HL-60 (cell line): ENCODE measurements at regions not wholly inside any gene's neighbourhood (a gene's known extent, or its start where the extent isn't known, plus 50 kb on each side); places are given as distances from the start of the nearest gene placed in this dataset.

Experiments
- GABPA ChIP-seq: IDR thresholded peaks from 2 replicates; pipeline ENCODE4 v1.6.1; 2012; ENCODE audit warnings: low read depth
- POLR2AphosphoS5 ChIP-seq: IDR thresholded peaks from 2 replicates; pipeline ENCODE4 v1.6.1; 2012; ENCODE audit warnings: low read depth
- TF ChIP-seq, protein P1 (sequence below): IDR thresholded peaks from one replicate; pipeline ENCODE4 v1.5.1; 2011; ENCODE audit warnings: low read length, control low read depth, inconsistent platforms; ENCODE audit not compliant: insufficient read depth
- TF ChIP-seq, protein P2 (sequence below): IDR thresholded peaks from 2 replicates; pipeline ENCODE4 v1.6.1; 2012; ENCODE audit warnings: low read depth; ENCODE audit not compliant: insufficient replicate concordance

DNA sequence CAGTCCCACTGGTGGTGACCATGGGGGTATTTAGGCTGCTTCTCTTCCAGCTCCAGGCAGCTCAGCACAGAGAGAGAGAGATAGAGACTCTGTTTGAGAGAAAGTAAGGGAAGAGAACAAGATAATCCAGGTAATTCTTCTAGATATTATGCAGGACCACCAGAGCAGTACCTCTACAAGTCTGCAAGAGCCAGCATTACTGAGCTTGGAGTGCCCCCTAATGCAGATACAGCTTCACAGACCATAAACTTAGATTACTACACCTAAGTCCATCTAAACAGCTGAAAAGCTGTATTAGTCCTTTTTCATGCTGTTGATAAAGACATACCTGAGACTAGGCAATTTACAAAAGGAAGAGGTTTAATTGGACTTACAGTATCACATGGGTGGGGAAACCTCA, 570.3 kb downstream of the LRRIQ3 start:
- TF ChIP-seq, protein P1, sequence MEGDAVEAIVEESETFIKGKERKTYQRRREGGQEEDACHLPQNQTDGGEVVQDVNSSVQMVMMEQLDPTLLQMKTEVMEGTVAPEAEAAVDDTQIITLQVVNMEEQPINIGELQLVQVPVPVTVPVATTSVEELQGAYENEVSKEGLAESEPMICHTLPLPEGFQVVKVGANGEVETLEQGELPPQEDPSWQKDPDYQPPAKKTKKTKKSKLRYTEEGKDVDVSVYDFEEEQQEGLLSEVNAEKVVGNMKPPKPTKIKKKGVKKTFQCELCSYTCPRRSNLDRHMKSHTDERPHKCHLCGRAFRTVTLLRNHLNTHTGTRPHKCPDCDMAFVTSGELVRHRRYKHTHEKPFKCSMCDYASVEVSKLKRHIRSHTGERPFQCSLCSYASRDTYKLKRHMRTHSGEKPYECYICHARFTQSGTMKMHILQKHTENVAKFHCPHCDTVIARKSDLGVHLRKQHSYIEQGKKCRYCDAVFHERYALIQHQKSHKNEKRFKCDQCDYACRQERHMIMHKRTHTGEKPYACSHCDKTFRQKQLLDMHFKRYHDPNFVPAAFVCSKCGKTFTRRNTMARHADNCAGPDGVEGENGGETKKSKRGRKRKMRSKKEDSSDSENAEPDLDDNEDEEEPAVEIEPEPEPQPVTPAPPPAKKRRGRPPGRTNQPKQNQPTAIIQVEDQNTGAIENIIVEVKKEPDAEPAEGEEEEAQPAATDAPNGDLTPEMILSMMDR = no peak
- TF ChIP-seq POLR2AphosphoS5 = no peak
- TF ChIP-seq GABPA = no peak
- TF ChIP-seq, protein P2, sequence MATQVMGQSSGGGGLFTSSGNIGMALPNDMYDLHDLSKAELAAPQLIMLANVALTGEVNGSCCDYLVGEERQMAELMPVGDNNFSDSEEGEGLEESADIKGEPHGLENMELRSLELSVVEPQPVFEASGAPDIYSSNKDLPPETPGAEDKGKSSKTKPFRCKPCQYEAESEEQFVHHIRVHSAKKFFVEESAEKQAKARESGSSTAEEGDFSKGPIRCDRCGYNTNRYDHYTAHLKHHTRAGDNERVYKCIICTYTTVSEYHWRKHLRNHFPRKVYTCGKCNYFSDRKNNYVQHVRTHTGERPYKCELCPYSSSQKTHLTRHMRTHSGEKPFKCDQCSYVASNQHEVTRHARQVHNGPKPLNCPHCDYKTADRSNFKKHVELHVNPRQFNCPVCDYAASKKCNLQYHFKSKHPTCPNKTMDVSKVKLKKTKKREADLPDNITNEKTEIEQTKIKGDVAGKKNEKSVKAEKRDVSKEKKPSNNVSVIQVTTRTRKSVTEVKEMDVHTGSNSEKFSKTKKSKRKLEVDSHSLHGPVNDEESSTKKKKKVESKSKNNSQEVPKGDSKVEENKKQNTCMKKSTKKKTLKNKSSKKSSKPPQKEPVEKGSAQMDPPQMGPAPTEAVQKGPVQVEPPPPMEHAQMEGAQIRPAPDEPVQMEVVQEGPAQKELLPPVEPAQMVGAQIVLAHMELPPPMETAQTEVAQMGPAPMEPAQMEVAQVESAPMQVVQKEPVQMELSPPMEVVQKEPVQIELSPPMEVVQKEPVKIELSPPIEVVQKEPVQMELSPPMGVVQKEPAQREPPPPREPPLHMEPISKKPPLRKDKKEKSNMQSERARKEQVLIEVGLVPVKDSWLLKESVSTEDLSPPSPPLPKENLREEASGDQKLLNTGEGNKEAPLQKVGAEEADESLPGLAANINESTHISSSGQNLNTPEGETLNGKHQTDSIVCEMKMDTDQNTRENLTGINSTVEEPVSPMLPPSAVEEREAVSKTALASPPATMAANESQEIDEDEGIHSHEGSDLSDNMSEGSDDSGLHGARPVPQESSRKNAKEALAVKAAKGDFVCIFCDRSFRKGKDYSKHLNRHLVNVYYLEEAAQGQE = no peak
